Central memory CD8-positive, alpha-beta T cell (primary cell): ENCODE measurements at regions not wholly inside any gene's neighbourhood (a gene's known extent, or its start where the extent isn't known, plus 50 kb on each side); places are given as distances from the start of the nearest gene placed in this dataset.
"Not testable (repeated sequence)": the region's sequence is repeated elsewhere in the genome, so short reads cannot be mapped to it uniquely, and the experiment has no call there.

Experiments
- ATAC-seq: fragments of 150-1000 bp; cut with Tn5 transposase; replicated peaks from 2 replicates; pipeline ENCODE4 v1.10.0; 2022; ENCODE audit warnings: mild to moderate bottlenecking, moderate FRiP score, moderate number of reproducible peaks; ENCODE audit not compliant: poor library complexity, severe bottlenecking; ENCODE audit errors: extremely low read depth
- DNase-seq, 2 donors: peaks; one replicate each; pipeline ENCODE4 v3.0.0; 2021; ENCODE audit warnings: low spot score in 2 of 2
- H3K27ac Mint-ChIP-seq: one replicate; pipeline ENCODE4 v1.8.0; 2022; ENCODE audit warnings: low read depth, mild to moderate bottlenecking, moderate library complexity, mixed read lengths
- H3K27me3 Mint-ChIP-seq: one replicate; pipeline ENCODE4 v1.8.0; 2022; ENCODE audit warnings: mixed read lengths
- H3K36me3 Mint-ChIP-seq: one replicate; pipeline ENCODE4 v1.8.0; 2022; ENCODE audit warnings: mild to moderate bottlenecking, moderate library complexity, mixed read lengths; ENCODE audit not compliant: insufficient read depth
- H3K4me1 Mint-ChIP-seq: one replicate; pipeline ENCODE4 v1.8.0; 2022; ENCODE audit warnings: mixed read lengths
- H3K4me3 Mint-ChIP-seq: one replicate; pipeline ENCODE4 v1.8.0; 2022; ENCODE audit warnings: mild to moderate bottlenecking, moderate library complexity, mixed read lengths
- H3K9me3 Mint-ChIP-seq: one replicate; pipeline ENCODE4 v1.8.0; 2022; ENCODE audit warnings: mixed read lengths

DNA sequence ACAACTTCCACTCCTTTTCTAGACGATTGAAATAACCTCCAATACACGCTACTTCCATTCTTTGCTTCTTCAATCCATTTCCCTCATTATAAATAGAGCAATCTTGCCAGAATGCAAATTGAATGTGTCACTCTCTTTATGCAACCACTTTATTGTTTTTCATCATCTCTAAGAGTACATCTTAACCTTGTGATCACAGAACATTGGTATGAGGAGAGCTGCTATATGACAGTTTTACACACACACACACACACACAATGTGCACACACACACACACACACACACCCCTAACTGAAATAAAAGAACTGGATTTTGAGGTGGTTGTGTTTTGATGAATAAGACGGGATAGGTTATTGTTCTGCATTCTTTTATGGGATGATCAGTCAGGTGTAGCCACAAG is 187.0 kb downstream of the HDGFL1 start:
- no peaks in the 10 kb centered on the region for H3K4me1 Mint-ChIP-seq
- no peak for ATAC-seq
- H3K4me3 Mint-ChIP-seq = no peak overlapping the region
- peaks cover 1% of the 10 kb centered on the region for H3K36me3 Mint-ChIP-seq
- DNase-seq = no peak
- H3K27me3 Mint-ChIP-seq = no peaks in the 10 kb centered on the region
- H3K9me3 Mint-ChIP-seq = peaks cover 6% of the 10 kb centered on the region
- no peak overlapping the region for H3K27ac Mint-ChIP-seq

DNA sequence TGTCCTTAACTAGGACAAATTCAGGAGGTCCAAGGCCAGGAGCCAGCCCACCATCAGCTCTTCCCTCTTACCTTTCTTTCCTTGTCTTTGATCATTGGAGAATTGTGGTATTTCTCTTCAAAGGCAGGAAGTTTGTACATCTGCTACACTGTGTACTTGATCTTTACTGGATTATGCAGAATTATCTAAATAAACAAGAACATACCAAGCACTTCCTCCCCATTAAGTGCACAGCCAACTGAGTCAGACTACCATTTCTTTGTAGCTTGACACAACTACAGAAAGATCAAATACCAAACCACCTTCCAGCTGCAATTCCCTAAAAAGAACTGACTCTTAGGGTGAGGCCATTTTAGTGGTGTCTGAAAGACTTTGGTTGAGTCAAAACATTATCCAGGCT is 195.1 kb downstream of the HDGFL1 start:
- H3K9me3 Mint-ChIP-seq = peaks cover 10% of the 10 kb centered on the region
- ATAC-seq (no peak), DNase-seq (no peak)
- no peak overlapping the region for H3K27ac Mint-ChIP-seq
- H3K27me3 Mint-ChIP-seq = no peaks in the 10 kb centered on the region
- no peaks in the 10 kb centered on the region for H3K36me3 Mint-ChIP-seq
- H3K4me1 Mint-ChIP-seq = no peaks in the 10 kb centered on the region
- H3K4me3 Mint-ChIP-seq = no peak overlapping the region

DNA sequence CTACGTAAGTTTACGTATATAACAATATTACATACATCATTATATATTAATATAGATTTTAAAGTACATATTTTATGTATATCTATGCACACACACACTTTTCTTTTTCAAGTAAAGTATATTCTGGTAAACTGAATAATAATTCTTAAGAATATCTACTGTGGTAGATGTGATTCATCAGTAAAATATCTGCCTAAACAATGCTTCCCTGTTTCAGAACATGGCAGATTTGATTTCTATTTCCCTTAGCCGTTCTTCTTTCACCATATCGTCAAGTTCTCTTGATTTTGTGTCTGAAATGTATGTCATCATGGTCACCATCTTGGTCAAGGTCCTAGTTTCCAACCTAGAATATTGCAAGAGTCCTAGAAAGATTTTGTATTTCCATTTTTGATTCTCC is 195.6 kb downstream of the HDGFL1 start:
- Mint-ChIP-seq H3K27ac (no peak overlapping the region), H3K36me3 (no peaks in the 10 kb centered on the region), H3K27me3 (no peaks in the 10 kb centered on the region), H3K4me1 (no peaks in the 10 kb centered on the region), H3K4me3 (no peak overlapping the region), H3K9me3 (peaks cover 10% of the 10 kb centered on the region)
- DNase-seq (no peak), ATAC-seq (no peak)

DNA sequence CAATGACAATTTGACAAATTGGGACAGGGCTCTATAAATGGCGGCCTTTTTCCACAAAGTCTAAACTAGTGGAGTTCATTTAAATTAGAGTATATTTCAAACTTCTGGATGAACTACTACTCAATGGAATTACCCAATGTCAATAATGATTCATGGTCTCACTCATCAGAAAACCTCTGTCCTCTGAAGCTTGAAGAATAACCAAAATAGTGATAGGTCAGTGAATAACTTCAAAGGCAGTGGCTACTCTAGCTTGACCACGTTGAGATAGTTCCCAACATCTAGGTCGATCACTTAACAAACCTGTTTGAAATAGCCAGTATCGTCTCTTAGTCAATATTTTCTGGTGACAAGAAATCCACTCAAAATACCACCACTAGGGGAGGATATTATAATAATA is 197.6 kb downstream of the HDGFL1 start:
- H3K36me3 Mint-ChIP-seq = no peaks in the 10 kb centered on the region
- no peak for ATAC-seq
- H3K27me3 Mint-ChIP-seq = no peaks in the 10 kb centered on the region
- H3K4me3 Mint-ChIP-seq = no peak overlapping the region
- peaks cover 15% of the 10 kb centered on the region for H3K9me3 Mint-ChIP-seq
- H3K4me1 Mint-ChIP-seq = no peaks in the 10 kb centered on the region
- no peak overlapping the region for H3K27ac Mint-ChIP-seq
- DNase-seq = no peak

DNA sequence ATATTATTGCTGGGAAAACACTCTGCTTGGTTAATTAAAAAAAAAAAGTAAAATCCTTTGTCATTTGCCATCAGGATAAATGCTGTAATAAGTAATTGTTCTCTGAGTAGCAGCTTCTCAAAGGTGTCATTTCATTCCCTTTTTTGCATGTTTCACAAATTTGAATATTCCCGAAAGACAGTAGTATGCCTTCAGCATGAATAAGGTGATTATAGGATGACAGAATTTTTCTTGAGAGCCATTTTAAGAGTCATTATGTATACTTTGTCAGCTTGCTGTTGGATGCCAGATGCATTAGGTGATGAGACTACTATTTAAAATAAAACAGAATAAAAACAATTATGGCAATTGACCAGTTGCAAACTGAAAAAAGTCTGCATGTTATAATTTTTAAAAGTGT is 200.7 kb downstream of the HDGFL1 start:
- ATAC-seq (no peak), DNase-seq (no peak)
- Mint-ChIP-seq H3K4me1 (no peaks in the 10 kb centered on the region), H3K36me3 (no peaks in the 10 kb centered on the region), H3K27ac (no peak overlapping the region), H3K9me3 (peaks cover 10% of the 10 kb centered on the region), H3K4me3 (no peak overlapping the region), H3K27me3 (no peaks in the 10 kb centered on the region)

DNA sequence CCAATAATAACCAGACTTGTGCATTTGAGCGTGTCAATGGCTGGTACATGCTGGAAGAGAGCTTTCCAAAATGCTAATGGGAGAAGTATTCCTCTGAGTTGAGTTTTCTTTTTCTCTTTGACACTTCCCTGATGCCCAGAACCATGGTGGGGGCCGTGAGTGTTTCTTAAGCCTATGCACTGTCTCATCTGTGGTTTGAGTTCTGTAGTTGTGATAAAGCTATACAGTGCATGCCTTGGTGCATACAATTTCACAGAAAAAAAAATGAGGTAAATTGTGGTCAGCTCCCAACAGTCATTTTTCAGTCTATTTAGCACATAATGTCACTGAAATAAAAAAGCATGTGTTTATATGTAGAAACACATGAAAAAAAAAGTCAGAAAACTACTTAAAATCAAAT is 204.8 kb downstream of the HDGFL1 start:
- ATAC-seq = no peak
- Mint-ChIP-seq H3K4me1 (no peaks in the 10 kb centered on the region), H3K36me3 (peaks cover 1% of the 10 kb centered on the region), H3K27me3 (no peaks in the 10 kb centered on the region), H3K9me3 (peaks cover 14% of the 10 kb centered on the region), H3K4me3 (no peak overlapping the region), H3K27ac (no peak overlapping the region)
- no peak for DNase-seq

DNA sequence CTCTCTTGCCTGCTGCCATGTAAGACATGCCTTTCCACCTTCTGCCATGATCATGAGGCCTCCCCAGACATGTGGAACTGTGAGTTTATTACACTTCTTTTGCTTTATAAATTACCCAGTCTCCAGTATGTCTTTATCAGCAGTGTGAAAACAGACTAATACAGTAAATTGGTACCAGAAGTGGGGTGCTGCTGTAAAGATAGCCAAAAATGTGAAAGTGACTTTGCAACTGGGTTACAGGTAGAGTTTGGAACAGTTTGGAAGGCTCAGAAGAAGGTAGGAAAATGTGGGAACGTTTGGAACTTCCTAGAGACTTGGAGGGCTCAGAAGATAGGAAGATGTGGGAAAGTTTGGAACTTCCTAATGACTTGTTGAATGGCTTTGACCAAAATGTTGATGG is 209.1 kb downstream of the HDGFL1 start:
- not testable (repeated sequence) for H3K36me3 Mint-ChIP-seq, H3K27me3 Mint-ChIP-seq, H3K4me1 Mint-ChIP-seq, DNase-seq, H3K27ac Mint-ChIP-seq, H3K4me3 Mint-ChIP-seq, ATAC-seq
- H3K9me3 Mint-ChIP-seq = peaks cover 33% of the 10 kb centered on the region

DNA sequence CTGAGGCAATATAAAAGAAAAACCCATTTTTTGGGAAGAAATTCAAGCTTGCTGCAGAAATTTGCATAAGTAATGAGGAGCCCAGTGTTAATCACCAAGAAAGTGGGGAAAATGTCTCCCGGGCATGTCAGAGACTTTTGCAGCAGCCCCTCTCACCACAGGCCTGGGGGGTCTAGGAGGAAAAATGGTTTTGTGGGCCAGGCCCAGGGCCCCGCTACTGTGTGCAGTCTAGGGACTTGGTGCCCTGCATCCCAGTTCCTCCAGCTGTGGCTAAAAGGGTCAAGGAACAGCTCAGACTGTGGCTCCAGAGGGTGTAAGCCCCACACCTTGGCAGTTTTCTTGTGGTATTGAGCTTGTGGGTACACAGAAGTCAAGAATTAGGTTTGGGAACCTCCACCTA is 209.7 kb downstream of the HDGFL1 start:
- Mint-ChIP-seq H3K36me3 (peaks cover 1% of the 10 kb centered on the region), H3K27ac (no peak overlapping the region), H3K9me3 (peaks cover 39% of the 10 kb centered on the region), H3K4me3 (no peak overlapping the region), H3K27me3 (no peaks in the 10 kb centered on the region), H3K4me1 (no peaks in the 10 kb centered on the region)
- ATAC-seq (no peak), DNase-seq (no peak)

DNA sequence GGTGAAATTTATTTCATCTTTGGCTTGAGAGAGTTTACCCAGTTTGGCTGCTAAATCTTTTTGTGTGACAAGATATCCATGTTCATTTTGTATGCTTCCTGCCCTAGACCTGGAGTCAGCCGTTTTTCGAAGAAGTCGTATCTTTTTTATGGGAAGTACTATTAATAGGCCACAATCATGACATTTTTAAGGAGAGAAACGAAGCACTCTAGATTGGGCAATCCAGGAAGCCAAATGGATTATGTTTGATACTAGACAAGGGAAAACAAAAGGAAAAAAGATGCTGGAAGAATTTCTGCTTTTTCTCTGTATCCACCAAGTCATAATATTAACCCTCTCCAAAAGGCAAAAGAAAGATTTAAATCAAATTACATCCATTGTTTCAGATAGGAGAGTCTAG is 214.6 kb downstream of the HDGFL1 start:
- Mint-ChIP-seq H3K36me3 (peaks cover under 1% of the 10 kb centered on the region), H3K4me3 (no peak overlapping the region), H3K27me3 (no peaks in the 10 kb centered on the region), H3K4me1 (no peaks in the 10 kb centered on the region), H3K27ac (no peak overlapping the region), H3K9me3 (peaks cover 39% of the 10 kb centered on the region)
- no peak for DNase-seq
- no peak for ATAC-seq

DNA sequence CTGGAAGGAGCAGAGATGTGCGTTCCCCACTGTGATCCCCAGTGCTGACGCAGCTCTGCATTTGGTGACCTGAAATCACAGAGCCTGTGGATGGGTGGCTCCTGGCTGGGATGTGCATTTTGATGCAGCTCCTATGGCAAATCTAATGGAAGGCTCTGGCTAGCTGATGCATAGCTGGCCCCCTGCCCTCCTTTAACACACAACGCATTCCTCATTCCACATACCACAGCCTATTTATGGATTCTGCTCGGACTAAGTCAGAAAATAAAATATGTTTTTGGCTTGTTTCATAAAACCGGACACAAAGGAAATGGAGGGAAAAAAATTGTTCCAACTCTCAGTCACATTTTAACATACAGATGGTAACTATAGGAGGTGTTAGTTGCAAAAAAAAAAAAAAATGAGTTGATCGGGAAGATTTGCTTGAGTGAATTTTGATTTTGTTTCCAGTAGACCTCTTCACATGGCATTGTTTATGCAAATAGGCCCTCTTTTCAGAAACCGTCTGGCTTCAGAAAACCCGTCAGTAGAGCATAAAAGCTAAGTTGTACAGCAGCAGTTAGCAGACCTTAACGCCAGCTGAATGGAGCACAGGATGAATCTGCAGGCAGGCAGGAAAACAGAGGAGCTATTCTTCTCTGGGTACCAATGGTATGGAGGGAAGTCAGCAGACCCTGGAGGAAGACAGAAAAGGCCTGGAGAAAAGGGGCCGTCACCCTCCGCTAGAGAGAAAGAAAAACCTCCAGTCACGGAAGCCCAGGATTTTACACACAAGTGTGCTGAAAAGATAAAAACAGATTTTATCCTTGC is 215.4 kb downstream of the HDGFL1 start:
- Mint-ChIP-seq H3K27ac (no peak overlapping the region), H3K4me3 (no peak overlapping the region), H3K27me3 (no peaks in the 10 kb centered on the region), H3K9me3 (peaks cover 35% of the 10 kb centered on the region), H3K4me1 (no peaks in the 10 kb centered on the region), H3K36me3 (no peaks in the 10 kb centered on the region)
- no peak for DNase-seq
- no peak for ATAC-seq

DNA sequence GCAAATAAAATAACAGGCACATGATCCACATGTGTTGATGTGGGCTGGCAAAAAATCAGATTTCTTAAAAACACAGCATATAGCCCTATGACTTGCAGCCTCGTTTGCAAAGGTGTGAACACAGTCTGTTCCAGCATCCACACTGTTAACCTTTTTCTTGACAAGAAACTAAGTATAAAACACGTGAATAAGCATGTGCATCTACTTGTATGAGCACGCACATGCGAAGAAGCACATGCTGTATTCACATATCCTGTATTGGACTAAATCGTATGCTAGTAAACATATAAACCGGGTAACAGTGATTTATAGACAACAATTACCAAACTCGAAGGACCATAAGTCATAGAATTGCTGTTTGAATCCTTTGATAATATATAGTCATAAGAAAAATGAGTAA is 218.7 kb downstream of the HDGFL1 start:
- peaks cover 26% of the 10 kb centered on the region for H3K9me3 Mint-ChIP-seq
- no peak overlapping the region for H3K4me3 Mint-ChIP-seq
- no peaks in the 10 kb centered on the region for H3K27me3 Mint-ChIP-seq
- H3K36me3 Mint-ChIP-seq = no peaks in the 10 kb centered on the region
- H3K27ac Mint-ChIP-seq = no peak overlapping the region
- ATAC-seq (no peak), DNase-seq (no peak)
- H3K4me1 Mint-ChIP-seq = no peaks in the 10 kb centered on the region

DNA sequence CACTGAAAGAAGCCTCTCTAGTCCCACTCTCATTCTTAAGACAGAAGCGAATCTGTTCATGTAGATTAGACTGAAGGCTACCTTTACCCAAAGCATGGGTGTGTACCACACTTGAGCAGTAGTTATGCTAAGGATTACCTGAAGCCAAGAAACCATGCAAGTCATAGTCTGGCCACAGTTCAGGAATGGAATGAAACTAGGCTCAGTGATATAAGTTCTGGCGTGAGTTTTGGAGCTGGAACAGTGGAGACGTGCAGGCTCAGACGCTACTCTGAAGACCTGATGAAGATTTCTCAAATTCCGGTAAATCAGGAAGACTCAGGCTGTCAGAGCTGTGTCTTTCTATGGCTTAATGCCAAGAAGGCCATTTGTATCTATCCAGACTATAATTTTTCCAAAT is 219.9 kb downstream of the HDGFL1 start:
- no peaks in the 10 kb centered on the region for H3K27me3 Mint-ChIP-seq

DNA sequence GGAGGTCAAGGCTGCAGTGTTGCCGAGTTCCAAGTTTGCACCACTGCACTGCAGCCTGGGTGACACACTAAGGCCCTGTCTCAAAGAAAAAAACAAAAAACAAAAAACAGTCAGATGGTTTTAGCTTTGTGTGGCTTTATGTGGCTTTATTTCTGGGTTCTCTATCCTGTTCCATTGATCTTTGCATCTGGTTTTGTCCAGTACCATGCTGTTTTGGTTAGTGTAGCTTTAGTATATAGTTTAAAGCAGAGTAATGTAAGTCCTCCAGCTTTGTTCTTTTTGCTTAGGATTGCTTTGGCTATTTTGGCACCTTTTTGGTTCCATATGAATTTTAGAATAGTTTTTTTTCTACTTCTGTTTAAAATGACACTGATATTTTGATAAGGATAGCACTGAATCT is 225.5 kb downstream of the HDGFL1 start:
- no peak for DNase-seq
- peaks cover 14% of the 10 kb centered on the region for H3K9me3 Mint-ChIP-seq
- H3K27ac Mint-ChIP-seq = no peak overlapping the region
- H3K4me1 Mint-ChIP-seq = no peaks in the 10 kb centered on the region
- H3K36me3 Mint-ChIP-seq = no peaks in the 10 kb centered on the region
- H3K4me3 Mint-ChIP-seq = no peak overlapping the region
- ATAC-seq = no peak
- no peaks in the 10 kb centered on the region for H3K27me3 Mint-ChIP-seq

More for the DNA sequence above, 219.9 kb downstream of the HDGFL1 start:
- ATAC-seq (no peak), DNase-seq (no peak)
- Mint-ChIP-seq H3K4me1 (no peaks in the 10 kb centered on the region), H3K4me3 (no peak overlapping the region), H3K27ac (no peak overlapping the region), H3K36me3 (no peaks in the 10 kb centered on the region), H3K9me3 (peaks cover 15% of the 10 kb centered on the region)
